NCI-H2107 treated with DMSO at 0.1 percent for 48 hours (cell line): ENCODE measurements at regions not wholly inside any gene's neighbourhood (a gene's known extent, or its start where the extent isn't known, plus 50 kb on each side); places are given as distances from the start of the nearest gene placed in this dataset.

ENCODE experiments used
- DNase-seq: peaks from one replicate; lab custom pipeline; 2025; ENCODE audit not compliant: unreplicated experiment; lab: John Stamatoyannopoulos, UW

- no peak for DNase-seq
Measured at GRCh38 chr2:576292-576691, 100.9 kb downstream of the TMEM18 start.

GRCh38 chr2:575727-576236 lies 101.4 kb downstream of the TMEM18 start:
- no peak for DNase-seq

- no peak for DNase-seq
Measured at GRCh38 chr2:575030-575726, 102.0 kb downstream of the TMEM18 start.

GRCh38 chr2:573805-574392 lies 103.3 kb downstream of the TMEM18 start:
- DNase-seq, result no peak

GRCh38 chr2:573025-573424 lies 104.2 kb downstream of the TMEM18 start:
- no peak for DNase-seq

- DNase-seq, result no peak
Measured at GRCh38 chr2:569681-570080, 107.5 kb downstream of the TMEM18 start.

GRCh38 chr2:568639-569235 lies 108.5 kb downstream of the TMEM18 start:
- DNase-seq, result no peak

GRCh38 chr2:567865-568638 lies 109.2 kb downstream of the TMEM18 start:
- no peak for DNase-seq

GRCh38 chr2:567496-567864 lies 109.7 kb downstream of the TMEM18 start:
- DNase-seq, result no peak

GRCh38 chr2:566379-567313 lies 110.6 kb downstream of the TMEM18 start:
- no peak for DNase-seq

GRCh38 chr2:564471-565181 lies 112.6 kb downstream of the TMEM18 start:
- DNase-seq, result no peak

- no peak for DNase-seq
Measured at GRCh38 chr2:563512-563911, 113.7 kb downstream of the TMEM18 start.

- no peak for DNase-seq
Measured at GRCh38 chr2:562391-563364, 114.5 kb downstream of the TMEM18 start.

GRCh38 chr2:558879-559278 lies 118.3 kb downstream of the TMEM18 start:
- DNase-seq, result no peak

GRCh38 chr2:558302-558642 lies 118.9 kb downstream of the TMEM18 start:
- DNase-seq, result no peak

GRCh38 chr2:557635-558301 lies 119.4 kb downstream of the TMEM18 start:
- no peak for DNase-seq

- no peak for DNase-seq
Measured at GRCh38 chr2:556485-556884, 120.7 kb downstream of the TMEM18 start.

GRCh38 chr2:555164-555922 lies 121.9 kb downstream of the TMEM18 start:
- no peak for DNase-seq
